Fibroblast of pulmonary artery (primary cell): ENCODE measurements at regions not wholly inside any gene's neighbourhood (a gene's known extent, or its start where the extent isn't known, plus 50 kb on each side); places are given as distances from the start of the nearest gene placed in this dataset.

Source experiments
- DNase-seq: peaks from one replicate; pipeline ENCODE4 v3.0.0-alpha.2; 2010; ENCODE audit warnings: low read depth
- H3K4me3 ChIP-seq: replicated peaks from 2 replicates; pipeline ENCODE4 v1.5.1; 2011; ENCODE audit warnings: low read depth, mild to moderate bottlenecking, control low read depth, low read length, moderate library complexity
- TF ChIP-seq, protein P1 (sequence below): IDR thresholded peaks from 2 replicates; pipeline ENCODE4 v1.5.1; 2011; ENCODE audit warnings: mild to moderate bottlenecking, control low read depth, low read length, inconsistent platforms; ENCODE audit errors: missing control alignments

DNA sequence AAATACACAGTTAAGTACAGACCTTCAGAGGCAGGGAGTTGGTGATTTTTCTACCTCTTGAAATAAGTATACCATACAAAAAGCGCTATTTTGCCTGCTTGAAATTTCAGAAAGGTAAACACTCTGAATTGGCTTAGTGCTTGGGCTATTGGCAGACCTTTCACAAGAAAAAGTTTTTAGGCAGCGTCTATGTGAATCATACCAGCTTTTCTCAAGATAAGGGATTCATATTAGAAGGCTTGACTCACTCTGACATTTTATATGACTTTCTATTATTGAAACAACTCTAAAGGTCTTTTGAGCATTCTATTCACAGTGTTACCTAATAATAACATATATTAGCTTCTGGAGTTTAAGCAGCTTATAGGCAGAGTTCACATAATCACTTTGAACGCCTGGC, 286.4 kb upstream of the FAT1 start:
- TF ChIP-seq, protein P1, sequence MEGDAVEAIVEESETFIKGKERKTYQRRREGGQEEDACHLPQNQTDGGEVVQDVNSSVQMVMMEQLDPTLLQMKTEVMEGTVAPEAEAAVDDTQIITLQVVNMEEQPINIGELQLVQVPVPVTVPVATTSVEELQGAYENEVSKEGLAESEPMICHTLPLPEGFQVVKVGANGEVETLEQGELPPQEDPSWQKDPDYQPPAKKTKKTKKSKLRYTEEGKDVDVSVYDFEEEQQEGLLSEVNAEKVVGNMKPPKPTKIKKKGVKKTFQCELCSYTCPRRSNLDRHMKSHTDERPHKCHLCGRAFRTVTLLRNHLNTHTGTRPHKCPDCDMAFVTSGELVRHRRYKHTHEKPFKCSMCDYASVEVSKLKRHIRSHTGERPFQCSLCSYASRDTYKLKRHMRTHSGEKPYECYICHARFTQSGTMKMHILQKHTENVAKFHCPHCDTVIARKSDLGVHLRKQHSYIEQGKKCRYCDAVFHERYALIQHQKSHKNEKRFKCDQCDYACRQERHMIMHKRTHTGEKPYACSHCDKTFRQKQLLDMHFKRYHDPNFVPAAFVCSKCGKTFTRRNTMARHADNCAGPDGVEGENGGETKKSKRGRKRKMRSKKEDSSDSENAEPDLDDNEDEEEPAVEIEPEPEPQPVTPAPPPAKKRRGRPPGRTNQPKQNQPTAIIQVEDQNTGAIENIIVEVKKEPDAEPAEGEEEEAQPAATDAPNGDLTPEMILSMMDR, result no peak
- peak; percentile 13 for DNase-seq
- no peak overlapping the region for H3K4me3 ChIP-seq

GRCh38 chr4:187016101-187016500, 292.4 kb upstream of the FAT1 start:
- TF ChIP-seq, protein P1, result no peak
- DNase-seq, result no peak
- H3K4me3 ChIP-seq, result no peak overlapping the region

DNA sequence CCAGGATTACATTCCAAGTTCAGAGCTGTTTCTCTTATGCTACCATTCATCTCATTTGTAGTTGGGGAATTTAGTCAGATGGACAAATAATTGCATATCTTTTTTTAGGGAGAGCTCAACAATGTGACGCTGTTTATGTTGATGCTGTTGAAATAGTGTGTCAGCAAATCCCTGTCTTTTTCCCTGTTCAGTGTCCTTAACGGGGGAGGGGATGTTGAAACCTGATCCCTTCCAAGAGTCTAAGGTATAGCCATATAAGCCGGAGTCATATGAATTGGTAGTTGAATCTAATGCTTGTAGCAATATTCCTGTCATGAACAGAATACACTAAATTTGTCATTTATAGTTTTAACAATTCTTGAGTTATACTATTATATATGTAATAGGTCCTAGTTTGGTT, 293.5 kb upstream of the FAT1 start:
- TF ChIP-seq, protein P1, result no peak
- no peak for DNase-seq
- H3K4me3 ChIP-seq, result no peak overlapping the region

DNA sequence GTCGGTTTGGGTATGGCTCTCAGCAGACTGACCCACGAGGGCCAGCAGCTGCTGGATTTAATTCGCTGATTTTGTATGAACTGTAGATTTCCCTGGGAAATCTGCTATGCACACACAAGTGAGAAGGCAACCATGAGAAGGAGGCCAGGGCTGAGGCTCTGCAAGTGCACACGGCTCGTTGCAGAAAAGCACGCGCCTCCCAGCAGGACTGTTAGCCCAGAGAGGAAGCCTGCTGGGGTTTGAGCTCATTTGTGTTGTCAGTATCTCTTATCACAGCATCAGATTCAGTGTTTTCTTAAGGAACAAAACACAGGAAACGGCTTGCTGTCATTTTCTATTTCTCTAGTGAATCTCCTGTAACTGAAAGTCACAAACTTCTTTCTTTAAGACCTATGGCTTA, 296.2 kb upstream of the FAT1 start:
- no peak for DNase-seq
- H3K4me3 ChIP-seq, result no peak overlapping the region
- TF ChIP-seq, protein P1, result no peak

GRCh38 chr4:187020676-187021075, 297.0 kb upstream of the FAT1 start:
- DNase-seq, result no peak
- H3K4me3 ChIP-seq, result no peak overlapping the region
- TF ChIP-seq, protein P1, result no peak

DNA sequence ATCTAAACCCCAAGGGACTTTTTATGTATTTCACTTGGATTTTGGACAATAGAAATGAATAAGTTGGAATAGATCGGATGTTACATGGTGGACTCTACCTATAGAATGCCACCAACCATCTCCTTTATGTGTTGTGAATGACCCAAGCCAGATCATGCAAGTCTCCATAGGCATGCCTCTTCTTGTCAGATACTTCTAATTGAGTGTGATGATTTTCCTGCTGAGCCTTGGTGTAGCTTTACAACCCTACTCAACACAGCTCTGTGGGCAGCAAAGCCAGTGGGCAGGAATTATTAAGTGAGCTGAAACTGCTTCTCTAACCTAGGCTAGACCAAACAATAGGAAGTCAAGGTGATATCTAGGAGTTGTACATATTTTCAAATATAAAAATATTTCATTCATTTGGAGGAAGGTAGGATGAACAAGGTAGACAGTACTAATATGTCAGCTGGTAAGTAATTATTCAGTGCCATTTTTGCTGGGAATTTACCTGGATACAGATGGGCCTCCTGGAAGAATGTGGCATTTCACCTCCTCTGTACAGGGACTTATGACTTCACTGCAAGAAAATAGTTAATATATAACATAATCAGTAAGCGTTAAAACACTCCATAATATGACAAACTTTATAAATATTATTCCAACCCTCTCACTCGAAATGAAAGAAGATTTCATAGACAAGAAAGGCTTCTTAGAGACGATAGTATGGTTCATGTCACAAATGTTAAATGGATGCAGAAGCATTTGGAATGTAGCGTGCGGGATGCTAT, 298.0 kb upstream of the FAT1 start:
- TF ChIP-seq, protein P1, result no peak
- H3K4me3 ChIP-seq, result no peak overlapping the region
- DNase-seq, result no peak

DNA sequence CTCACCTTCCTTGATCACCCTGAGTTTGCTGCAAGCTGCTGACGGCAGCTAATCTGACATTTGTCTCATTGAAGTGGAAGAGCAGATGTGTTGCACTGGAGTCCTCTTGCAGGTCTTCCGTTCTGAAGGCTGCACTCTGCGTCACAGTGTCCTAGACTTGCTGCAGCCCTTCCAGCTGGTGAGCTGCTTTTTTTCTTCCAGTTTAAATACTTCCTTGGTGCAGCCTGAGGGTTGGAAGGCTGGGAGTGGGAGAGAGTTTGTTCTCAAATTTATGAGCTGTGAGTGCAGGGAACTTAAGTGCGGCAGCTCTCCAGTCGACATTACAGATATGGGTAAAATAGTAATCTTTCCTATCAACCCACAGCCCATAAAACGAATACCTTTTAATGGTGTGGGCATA, 303.6 kb upstream of the FAT1 start:
- DNase-seq, result no peak
- TF ChIP-seq, protein P1, result no peak
- no peak overlapping the region for H3K4me3 ChIP-seq
